GM12864 (cell line): ENCODE measurements at regions not wholly inside any gene's neighbourhood (a gene's known extent, or its start where the extent isn't known, plus 50 kb on each side); places are given as distances from the start of the nearest gene placed in this dataset.

Experiments
- DNase-seq: peaks from one replicate; pipeline ENCODE4 v3.0.0-alpha.2; 2011; ENCODE audit warnings: low read depth
- H3K4me3 ChIP-seq: 2 replicates; pipeline ENCODE4 v1.5.1; 2011; ENCODE audit warnings: mild to moderate bottlenecking, low read depth, low read length, control low read depth
- CTCF ChIP-seq: IDR thresholded peaks from 2 replicates; pipeline ENCODE4 v1.5.1; 2011; ENCODE audit warnings: low read depth, mild to moderate bottlenecking, moderate library complexity, low read length, control low read depth, inconsistent platforms; ENCODE audit errors: missing control alignments

- H3K4me3 ChIP-seq: no peak overlapping the region
These were observed 87.5 kb downstream of the DUSP6 start for GRCh38 chr12:89264837-89265236.

GRCh38 chr12:89263900-89264299 lies 88.4 kb downstream of the DUSP6 start:
- H3K4me3 ChIP-seq: no peak overlapping the region
- no peak for TF ChIP-seq CTCF
- DNase-seq: no peak

More at GRCh38 chr12:89264837-89265236, 87.5 kb downstream of the DUSP6 start:
- no peak for TF ChIP-seq CTCF
- DNase-seq: no peak

GRCh38 chr12:89262855-89263552 lies 89.3 kb downstream of the DUSP6 start:
- TF ChIP-seq CTCF: no peak
- H3K4me3 ChIP-seq: no peak overlapping the region
- no peak for DNase-seq

- DNase-seq: no peak
- TF ChIP-seq CTCF: no peak
These were observed 90.3 kb downstream of the DUSP6 start for GRCh38 chr12:89261982-89262381.

GRCh38 chr12:89260841-89261637 lies 91.3 kb downstream of the DUSP6 start:
- no peak for TF ChIP-seq CTCF
- H3K4me3 ChIP-seq: no peak overlapping the region
- DNase-seq: no peak

More at GRCh38 chr12:89261982-89262381, 90.3 kb downstream of the DUSP6 start:
- H3K4me3 ChIP-seq: no peak overlapping the region

- no peak for DNase-seq
- H3K4me3 ChIP-seq: no peak overlapping the region
- no peak for TF ChIP-seq CTCF
These were observed 92.5 kb downstream of the DUSP6 start for GRCh38 chr12:89259821-89260220.
